ENCODE measurements at regions not wholly inside any gene's neighbourhood (a gene's known extent, or its start where the extent isn't known, plus 50 kb on each side); places are given as distances from the start of the nearest gene placed in this dataset.

- TF ChIP-seq REST (IDR thresholded peaks at IDR 0.05), result no peak
Measured at GRCh38 chr14:55908106-55908505, 210.1 kb upstream of the PELI2 start (continued).

GRCh38 chr14:55909879-55910278 is 208.3 kb upstream of the PELI2 start:
- H3K36me3 ChIP-seq (ENCODE audit: control insufficient read depth in 4 of 4, insufficient read depth in 3 of 4, low read depth in 1 of 4, low read length in 3 of 4), result no peaks in the 10 kb centered on the region
- H3K4me3 ChIP-seq (ENCODE audit: low read depth in 1 of 3, low read length in 3 of 3), result no peak overlapping the region
- no peak overlapping the region for H3K27ac ChIP-seq (ENCODE audit: low read depth in 1 of 2, low read length in 2 of 2)
- H3K9me3 ChIP-seq (ENCODE audit: control insufficient read depth in 4 of 4, low read length in 3 of 4), result no peaks in the 10 kb centered on the region
- no peak overlapping the region for H3K9ac ChIP-seq (ENCODE audit: low read depth in 1 of 2, low read length in 2 of 2)
- H3K27me3 ChIP-seq (ENCODE audit: control insufficient read depth in 4 of 4, insufficient read depth in 4 of 4, low read length in 3 of 4), result peaks cover 0 to 4% (median 1%) of the 10 kb centered on the region in 4 donors
- 75% methylated on average over 1 of the region's 1 CpG for WGBS
- no peaks in the 10 kb centered on the region for H3K4me1 ChIP-seq (ENCODE audit: control insufficient read depth in 4 of 4, insufficient read depth in 4 of 4, low read length in 3 of 4)
- DNase-seq (ENCODE audit: low spot score), result no peak
- TF ChIP-seq ATF3 (IDR thresholded peaks at IDR 0.05), result no peak
- no peak for TF ChIP-seq ZBTB33 (IDR thresholded peaks at IDR 0.05)
- TF ChIP-seq CTCF (IDR thresholded peaks at IDR 0.05; ENCODE audit: low read depth, low read length, missing input control), result no peak
- TF ChIP-seq MAX (IDR thresholded peaks at IDR 0.05), result no peak
- TF ChIP-seq RAD21 (IDR thresholded peaks at IDR 0.05), result no peak
- no peak for TF ChIP-seq TAF1 (conservative IDR thresholded peaks at IDR 0.05)
- TF ChIP-seq HNF4A (conservative IDR thresholded peaks at IDR 0.05), result no peak
- TF ChIP-seq NR2F2 (IDR thresholded peaks at IDR 0.05), result no peak
- no peak for TF ChIP-seq JUND (IDR thresholded peaks at IDR 0.05)
- TF ChIP-seq EGR1 (IDR thresholded peaks at IDR 0.05; ENCODE audit: low read depth in 2 of 2), result no peak
- TF ChIP-seq SP1 (IDR thresholded peaks at IDR 0.05), result no peak
- TF ChIP-seq GABPA (IDR thresholded peaks at IDR 0.05 in 1 of 2, conservative IDR thresholded peaks at IDR 0.05 in 1 of 2), result no peak
- no peak for TF ChIP-seq FOXA1 (IDR thresholded peaks at IDR 0.05)
- no peak for TF ChIP-seq HNF4G (IDR thresholded peaks at IDR 0.05)
- no peak for TF ChIP-seq REST (IDR thresholded peaks at IDR 0.05)
- TF ChIP-seq YY1 (IDR thresholded peaks at IDR 0.05), result no peak
- no peak for TF ChIP-seq RXRA (IDR thresholded peaks at IDR 0.05)

Measured in liver (tissue), 8 donors.